OCI-LY1 (cell line): ENCODE measurements at regions not wholly inside any gene's neighbourhood (a gene's known extent, or its start where the extent isn't known, plus 50 kb on each side); places are given as distances from the start of the nearest gene placed in this dataset.

Experiments
- H2AFZ ChIP-seq: fragments of 200-600 bp; sonication (generic), shearing (Covaris generic); 2 replicates; pipeline ENCODE4 v1.6.0; 2014; ENCODE audit warnings: antibody characterized with exemption, mild to moderate bottlenecking, low read length
- H3F3A ChIP-seq: fragments of 200-600 bp; sonication (generic), shearing (Covaris generic); 2 replicates; pipeline ENCODE4 v1.6.0; 2014; ENCODE audit warnings: mild to moderate bottlenecking, antibody characterized with exemption, low read length, moderate library complexity; ENCODE audit not compliant: insufficient read depth
- H3K27ac ChIP-seq: fragments of 200-600 bp; sonication (generic); 2 replicates; pipeline ENCODE4 v1.5.1; 2014; ENCODE audit warnings: low read length, mixed run types, mild to moderate bottlenecking, low read depth; ENCODE audit not compliant: poor library complexity, severe bottlenecking
- H3K27me3 ChIP-seq: fragments of 200-600 bp; sonication (generic); 2 replicates; pipeline ENCODE4 v1.6.0; 2014; ENCODE audit warnings: antibody characterized with exemption, mild to moderate bottlenecking, low read length, moderate library complexity; ENCODE audit not compliant: insufficient read depth
- H3K36me3 ChIP-seq: fragments of 200-600 bp; sonication (generic); 2 replicates; pipeline ENCODE4 v1.6.1; 2014; ENCODE audit warnings: mild to moderate bottlenecking, antibody characterized with exemption, low read length, moderate library complexity, mixed read lengths; ENCODE audit not compliant: insufficient read depth
- H3K4me1 ChIP-seq: fragments of 200-600 bp; sonication (generic); 2 replicates; pipeline ENCODE4 v1.5.1; 2014; ENCODE audit warnings: mild to moderate bottlenecking, low read length, moderate library complexity; ENCODE audit not compliant: insufficient read depth, severe bottlenecking
- H3K4me2 ChIP-seq: fragments of 200-600 bp; sonication (generic), shearing (Covaris generic); 2 replicates; pipeline ENCODE4 v1.6.1; 2014; ENCODE audit warnings: low read length
- H3K4me3 ChIP-seq: fragments of 200-600 bp; sonication (generic); 2 replicates; pipeline ENCODE4 v1.5.1; 2014; ENCODE audit warnings: low read length, low read depth, mild to moderate bottlenecking, mixed read lengths; ENCODE audit not compliant: poor library complexity, severe bottlenecking
- H3K79me2 ChIP-seq: fragments of 200-600 bp; shearing (Covaris generic); 2 replicates; pipeline ENCODE4 v1.6.1; 2016; ENCODE audit warnings: mixed run types, low read length, mixed read lengths; ENCODE audit not compliant: insufficient read depth
- H3K9ac ChIP-seq: fragments of 200-600 bp; sonication (generic), shearing (Covaris generic); 2 replicates; pipeline ENCODE4 v1.6.1; 2014; ENCODE audit warnings: mild to moderate bottlenecking, low read length, mixed read lengths
- H3K9me2 ChIP-seq: fragments of 200-600 bp; sonication (generic), shearing (Covaris generic); 2 replicates; pipeline ENCODE4 v1.6.1; 2014; ENCODE audit warnings: low read depth, mild to moderate bottlenecking, low read length, mixed read lengths
- H3K9me3 ChIP-seq: fragments of 200-600 bp; shearing (Covaris generic); 2 replicates; pipeline ENCODE4 v1.6.1; 2014; ENCODE audit warnings: low read length, mixed read lengths
- H4K20me1 ChIP-seq: fragments of 200-600 bp; sonication (generic), shearing (Covaris generic); 2 replicates; pipeline ENCODE4 v1.6.0; 2016; ENCODE audit warnings: mild to moderate bottlenecking, low read length; ENCODE audit not compliant: insufficient read depth
- EZH2 ChIP-seq: fragments of 200-600 bp; sonication (generic), shearing (Covaris generic); IDR thresholded peaks from 2 replicates; pipeline ENCODE4 v1.8.0; 2017; ENCODE audit warnings: borderline replicate concordance, mixed run types, mild to moderate bottlenecking, antibody characterized with exemption, low read length, moderate library complexity, mixed read lengths
- TF ChIP-seq, protein P1 (sequence below): fragments of 200-600 bp; sonication (generic), shearing (Covaris generic); IDR thresholded peaks from 2 replicates; pipeline ENCODE4 v1.5.1; 2017; ENCODE audit warnings: mild to moderate bottlenecking, antibody characterized with exemption, low read length, moderate library complexity, mixed read lengths

DNA sequence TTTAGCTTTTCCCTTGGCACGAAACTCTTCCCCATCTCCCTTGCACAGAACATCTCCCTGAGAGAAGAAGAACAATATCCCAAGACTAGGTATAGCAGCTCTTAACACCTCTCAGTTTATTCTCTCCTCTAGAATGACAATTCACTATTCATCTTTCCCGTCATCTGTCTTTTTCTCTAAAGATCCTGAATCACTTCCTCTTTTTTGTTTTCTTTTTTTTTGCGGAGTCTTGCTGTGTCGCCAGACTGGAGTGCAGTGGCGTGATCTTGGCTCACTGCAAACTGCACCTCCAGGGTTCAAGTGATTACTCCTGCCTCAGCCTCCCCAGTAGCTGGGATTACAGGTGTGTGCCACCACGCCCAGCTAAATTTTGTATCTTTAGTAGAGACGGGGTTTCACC lies 574.4 kb upstream of the MAP3K7 start:
- Histone ChIP-seq H3K79me2 (no peaks in the 10 kb centered on the region), H3K9ac (no peak overlapping the region), H3K36me3 (no peaks in the 10 kb centered on the region), H3K27me3 (no peaks in the 10 kb centered on the region), H3K9me3 (no peaks in the 10 kb centered on the region), H3K9me2 (no peaks in the 10 kb centered on the region), H3F3A (no peaks in the 10 kb centered on the region), H4K20me1 (no peaks in the 10 kb centered on the region), H3K27ac (no peak overlapping the region), H3K4me3 (no peak overlapping the region), H3K4me1 (no peaks in the 10 kb centered on the region), H3K4me2 (no peak overlapping the region), H2AFZ (no peak overlapping the region)
- no peak for TF ChIP-seq EZH2
- TF ChIP-seq, protein P1, sequence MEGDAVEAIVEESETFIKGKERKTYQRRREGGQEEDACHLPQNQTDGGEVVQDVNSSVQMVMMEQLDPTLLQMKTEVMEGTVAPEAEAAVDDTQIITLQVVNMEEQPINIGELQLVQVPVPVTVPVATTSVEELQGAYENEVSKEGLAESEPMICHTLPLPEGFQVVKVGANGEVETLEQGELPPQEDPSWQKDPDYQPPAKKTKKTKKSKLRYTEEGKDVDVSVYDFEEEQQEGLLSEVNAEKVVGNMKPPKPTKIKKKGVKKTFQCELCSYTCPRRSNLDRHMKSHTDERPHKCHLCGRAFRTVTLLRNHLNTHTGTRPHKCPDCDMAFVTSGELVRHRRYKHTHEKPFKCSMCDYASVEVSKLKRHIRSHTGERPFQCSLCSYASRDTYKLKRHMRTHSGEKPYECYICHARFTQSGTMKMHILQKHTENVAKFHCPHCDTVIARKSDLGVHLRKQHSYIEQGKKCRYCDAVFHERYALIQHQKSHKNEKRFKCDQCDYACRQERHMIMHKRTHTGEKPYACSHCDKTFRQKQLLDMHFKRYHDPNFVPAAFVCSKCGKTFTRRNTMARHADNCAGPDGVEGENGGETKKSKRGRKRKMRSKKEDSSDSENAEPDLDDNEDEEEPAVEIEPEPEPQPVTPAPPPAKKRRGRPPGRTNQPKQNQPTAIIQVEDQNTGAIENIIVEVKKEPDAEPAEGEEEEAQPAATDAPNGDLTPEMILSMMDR = no peak

DNA sequence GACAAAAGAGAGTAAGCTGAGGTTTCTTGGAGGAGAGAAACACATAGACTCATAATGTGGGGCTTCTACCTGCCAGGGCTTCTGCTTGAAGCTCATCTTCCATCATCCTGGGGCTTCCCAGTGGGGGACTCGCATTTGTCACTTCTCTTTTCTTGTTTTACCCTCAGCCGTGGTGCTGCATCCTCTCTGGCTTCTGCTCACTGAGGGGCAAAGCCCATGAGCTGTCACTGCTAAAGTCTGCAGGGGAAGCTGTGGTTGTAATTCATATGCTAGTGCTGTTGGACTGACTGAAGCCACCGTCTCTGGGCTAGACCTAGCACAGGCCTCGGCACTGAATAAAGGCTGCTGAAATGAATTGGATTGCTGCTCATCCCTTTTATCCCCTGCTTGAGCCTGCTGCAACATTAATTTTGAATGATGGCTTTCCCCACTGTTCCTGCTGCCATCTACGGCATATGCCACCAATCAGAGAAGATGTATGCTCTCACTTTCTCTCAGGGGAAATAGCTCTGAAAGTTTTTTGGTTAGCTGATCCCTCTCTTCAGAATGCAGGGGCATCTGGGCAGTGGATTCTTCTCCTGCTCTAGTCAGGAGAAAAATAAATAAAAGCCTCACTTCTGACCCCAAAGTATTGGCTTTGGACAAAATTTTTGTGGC lies 568.4 kb upstream of the MAP3K7 start:
- Histone ChIP-seq H4K20me1 (no peaks in the 10 kb centered on the region), H3K4me2 (no peak overlapping the region), H3K9me2 (no peaks in the 10 kb centered on the region), H3F3A (no peaks in the 10 kb centered on the region), H3K9me3 (no peaks in the 10 kb centered on the region), H3K27me3 (no peaks in the 10 kb centered on the region), H3K9ac (no peak overlapping the region), H2AFZ (no peak overlapping the region), H3K4me3 (no peak overlapping the region), H3K27ac (no peak overlapping the region), H3K79me2 (no peaks in the 10 kb centered on the region), H3K4me1 (no peaks in the 10 kb centered on the region), H3K36me3 (no peaks in the 10 kb centered on the region)
- TF ChIP-seq EZH2 = no peak
- TF ChIP-seq, protein P1 = no peak

DNA sequence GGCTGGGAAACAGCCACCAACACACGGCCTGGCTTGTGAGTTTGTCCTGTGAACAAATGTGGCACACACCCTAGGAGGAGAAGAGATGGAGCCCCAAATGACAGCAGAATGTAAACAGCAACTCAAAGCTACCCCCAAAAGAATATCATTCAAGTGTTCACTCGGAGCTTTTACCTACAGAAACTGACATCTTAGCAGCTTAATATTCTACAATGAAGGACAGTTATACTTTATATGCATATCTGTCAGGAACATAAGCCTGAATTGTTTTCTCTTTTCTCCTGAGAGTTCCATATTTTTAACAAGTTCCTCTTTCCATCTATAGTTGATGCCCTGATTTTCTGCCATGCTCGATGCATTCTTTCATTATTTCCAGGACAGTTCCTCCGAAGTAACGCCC lies 566.0 kb upstream of the MAP3K7 start:
- Histone ChIP-seq H3K79me2 (no peaks in the 10 kb centered on the region), H4K20me1 (no peaks in the 10 kb centered on the region), H3K27ac (no peak overlapping the region), H3F3A (no peaks in the 10 kb centered on the region), H3K4me2 (no peak overlapping the region), H3K4me1 (no peaks in the 10 kb centered on the region), H3K9me2 (no peaks in the 10 kb centered on the region), H3K27me3 (no peaks in the 10 kb centered on the region), H3K9ac (no peak overlapping the region), H3K9me3 (no peaks in the 10 kb centered on the region), H2AFZ (no peak overlapping the region), H3K4me3 (no peak overlapping the region), H3K36me3 (no peaks in the 10 kb centered on the region)
- no peak for TF ChIP-seq EZH2
- TF ChIP-seq, protein P1 = no peak
